HG02588 (cell line): ENCODE measurements at regions not wholly inside any gene's neighbourhood (a gene's known extent, or its start where the extent isn't known, plus 50 kb on each side); places are given as distances from the start of the nearest gene placed in this dataset.

Source experiments
- ATAC-seq: cut with Tn5 transposase; IDR thresholded peaks from one replicate; pipeline ENCODE4 v1.9.1; 2021; ENCODE audit warnings: mild to moderate bottlenecking, moderate library complexity; ENCODE audit not compliant: unreplicated experiment

- ATAC-seq = no peak
Measured at GRCh38 chr10:128934492-128934891, 532.5 kb upstream of the MGMT start.

DNA sequence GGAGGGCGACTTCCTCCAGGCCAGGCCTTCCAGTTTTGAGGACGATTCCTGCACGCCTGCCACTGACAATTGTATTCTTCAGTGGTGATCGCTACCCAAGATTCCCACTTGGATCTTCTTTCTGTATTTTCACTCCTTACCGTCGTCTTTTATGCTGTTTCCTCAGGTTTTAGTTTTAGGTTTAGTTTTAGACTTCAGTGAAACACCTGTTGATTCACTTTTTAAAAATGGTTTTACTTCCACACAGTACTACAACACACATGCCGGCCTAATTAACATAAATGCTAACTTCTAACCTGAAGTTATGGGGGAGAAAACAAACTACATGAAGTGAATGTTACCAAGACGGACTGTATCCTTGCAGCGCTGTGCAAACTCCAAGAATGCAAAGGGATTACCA lies 530.6 kb upstream of the MGMT start:
- no peak for ATAC-seq

- no peak for ATAC-seq
Measured at GRCh38 chr10:128938558-128938957, 528.5 kb upstream of the MGMT start.

DNA sequence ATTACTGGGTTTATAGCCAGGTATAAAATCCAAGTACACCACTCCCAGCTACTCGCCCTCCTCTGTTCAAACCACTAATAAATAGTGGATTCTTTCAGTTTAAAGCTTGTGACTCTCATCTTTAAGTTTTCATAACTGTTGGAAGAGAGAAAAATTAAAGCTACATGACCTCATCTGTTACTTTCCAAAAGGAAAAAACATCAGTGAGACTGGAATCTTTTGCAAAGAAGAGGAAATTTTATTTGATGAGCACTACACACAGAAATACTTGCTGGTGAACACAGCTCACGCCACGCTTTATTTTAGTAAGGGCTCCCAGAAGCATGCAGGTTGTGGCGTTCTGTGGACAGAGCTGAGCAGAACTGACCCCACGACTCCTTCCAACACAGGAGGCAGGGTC lies 527.0 kb upstream of the MGMT start:
- ATAC-seq = no peak

GRCh38 chr10:128943111-128943510 lies 523.9 kb upstream of the MGMT start:
- no peak for ATAC-seq

DNA sequence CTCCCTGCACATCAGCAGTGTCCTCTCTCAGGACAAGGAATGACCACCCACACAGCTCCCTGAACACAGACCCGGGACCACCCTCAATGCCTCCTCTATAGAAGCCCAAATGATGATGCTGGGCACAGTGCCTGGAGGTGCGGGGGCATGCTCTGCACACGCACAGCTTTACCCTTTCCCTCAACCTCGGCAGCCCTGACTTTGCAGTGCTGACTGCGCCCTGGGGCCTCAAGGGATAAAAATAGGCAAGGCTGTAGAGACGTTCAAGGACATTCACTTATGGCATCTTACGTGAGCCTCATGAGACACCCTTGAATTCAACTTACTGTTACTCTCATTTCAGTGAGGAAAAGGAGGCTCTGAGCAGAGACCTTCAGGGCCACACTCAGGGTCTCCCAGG lies 521.6 kb upstream of the MGMT start:
- no peak for ATAC-seq

- ATAC-seq = no peak
Measured at GRCh38 chr10:128950159-128950915, 516.7 kb upstream of the MGMT start.

GRCh38 chr10:128950916-128951275 lies 516.1 kb upstream of the MGMT start:
- ATAC-seq = no peak

- ATAC-seq = no peak
Measured at GRCh38 chr10:128952856-128953255, 514.2 kb upstream of the MGMT start.

DNA sequence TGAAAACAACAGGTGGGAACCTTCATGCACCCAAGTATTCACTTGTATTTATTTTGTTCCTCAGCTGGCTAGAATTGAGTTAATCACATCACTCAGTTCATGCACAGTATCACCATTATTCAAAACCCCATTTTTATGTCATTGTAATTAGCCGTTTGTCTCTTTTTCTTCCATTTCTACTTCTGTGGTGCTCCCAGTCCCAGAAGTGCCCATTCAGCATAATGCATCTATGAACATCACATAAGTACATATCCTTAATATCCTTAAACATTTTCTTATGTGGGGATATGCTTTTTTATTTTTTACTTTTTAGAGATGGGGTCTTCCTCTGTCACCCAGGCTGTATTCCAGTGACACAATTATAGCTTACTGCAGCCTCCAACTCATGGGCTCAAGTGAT lies 510.9 kb upstream of the MGMT start:
- no peak for ATAC-seq

- no peak for ATAC-seq
Measured at GRCh38 chr10:128957221-128957620, 509.8 kb upstream of the MGMT start.

- no peak for ATAC-seq
Measured at GRCh38 chr10:128958834-128959690, 508.0 kb upstream of the MGMT start.

DNA sequence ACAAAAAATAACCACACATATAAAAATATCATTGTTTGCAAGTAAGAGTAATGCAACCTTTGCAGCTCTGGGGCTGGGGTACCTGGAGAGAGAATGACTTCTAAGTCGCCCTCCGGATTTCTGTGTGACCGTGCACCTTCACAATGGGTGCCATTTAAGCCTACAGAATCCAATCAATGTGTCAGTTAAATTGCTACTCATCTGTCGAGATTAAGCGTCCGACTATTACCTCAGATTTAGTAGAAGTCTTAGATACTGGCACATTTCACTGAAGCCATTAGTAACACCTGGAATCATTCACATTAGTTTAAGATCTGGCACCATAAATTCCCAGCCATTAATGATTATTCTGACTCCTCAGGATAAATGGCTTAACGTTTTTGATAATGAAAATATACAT lies 507.3 kb upstream of the MGMT start:
- no peak for ATAC-seq

DNA sequence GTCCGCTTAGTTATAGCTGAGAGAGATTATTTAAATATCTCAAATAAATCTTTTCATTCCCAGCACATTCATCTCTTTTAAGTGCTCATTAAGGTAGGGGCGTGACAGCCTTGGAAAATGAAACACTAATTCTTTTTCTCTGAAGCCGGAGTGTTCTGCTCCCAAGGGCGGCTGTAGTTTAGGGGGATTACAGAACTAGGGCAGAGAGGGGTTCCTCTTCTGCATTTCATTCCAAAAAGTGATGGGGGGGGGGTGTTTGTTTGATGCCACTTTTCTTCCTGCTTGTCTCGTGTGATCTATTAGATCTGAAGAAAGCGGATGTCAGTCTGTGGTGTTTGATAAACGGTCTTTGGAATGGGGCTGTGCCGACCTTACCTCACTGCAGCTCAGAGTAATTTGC lies 506.5 kb upstream of the MGMT start:
- ATAC-seq = no peak

DNA sequence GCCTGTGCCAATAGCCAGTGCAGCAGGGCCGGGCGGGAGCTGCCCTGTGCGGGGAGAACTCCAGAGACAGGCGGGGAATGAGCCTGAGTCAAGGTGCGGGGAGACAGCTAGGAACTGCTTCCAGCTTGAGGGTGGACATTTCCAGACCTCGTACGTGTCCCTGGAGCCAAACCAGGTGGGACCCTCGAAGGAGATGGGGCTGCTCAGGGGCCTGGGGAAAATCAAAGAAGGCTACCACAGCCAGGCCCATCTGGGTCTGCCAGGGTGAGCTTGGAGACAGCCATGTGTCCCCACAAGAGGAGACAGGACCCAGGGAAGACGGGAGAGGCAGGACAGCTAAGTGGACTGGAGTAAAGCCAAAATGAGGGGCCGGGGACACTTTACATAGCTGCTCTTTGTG lies 504.9 kb upstream of the MGMT start:
- no peak for ATAC-seq

DNA sequence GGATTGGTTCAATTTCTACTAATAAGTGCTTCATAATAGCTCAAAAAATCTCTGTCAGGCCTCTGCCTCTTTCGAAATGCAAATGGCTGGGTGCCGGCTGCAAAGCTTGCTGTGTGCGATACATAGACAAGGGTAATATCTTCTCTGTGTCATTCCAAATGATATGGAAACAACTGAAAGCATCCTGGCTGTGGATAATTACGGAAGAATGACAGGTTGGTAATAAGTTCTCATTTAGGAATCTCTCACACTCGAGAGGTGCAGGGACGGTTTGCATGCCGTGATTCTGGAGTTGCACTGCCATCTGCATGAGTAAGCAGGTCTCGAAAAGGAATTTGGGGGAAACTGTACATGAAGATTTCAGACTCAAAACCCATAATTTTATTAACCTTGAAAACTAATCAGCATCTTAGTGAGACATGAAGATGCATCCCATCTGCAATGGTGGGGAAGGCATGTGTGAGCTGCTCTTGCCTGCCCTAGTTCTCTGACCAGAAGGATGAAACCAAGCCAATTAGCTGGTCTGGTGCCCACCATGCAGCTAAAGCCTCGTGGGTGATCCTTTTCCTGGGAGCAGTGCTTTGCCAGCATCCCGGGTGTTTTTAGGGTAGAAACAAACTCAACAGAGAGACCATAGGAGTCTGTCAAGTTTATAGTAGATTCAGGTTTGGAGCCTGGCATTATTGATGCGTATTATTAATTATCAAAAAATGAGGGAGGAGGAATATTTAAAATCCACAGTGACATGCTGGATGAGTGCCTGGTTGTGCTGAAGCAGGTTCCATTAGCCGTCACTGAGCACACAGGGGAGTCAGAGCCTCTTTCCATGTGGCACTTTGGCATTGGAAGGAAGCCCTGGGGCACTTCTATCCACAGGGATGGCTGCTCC lies 503.6 kb upstream of the MGMT start:
- ATAC-seq = no peak

DNA sequence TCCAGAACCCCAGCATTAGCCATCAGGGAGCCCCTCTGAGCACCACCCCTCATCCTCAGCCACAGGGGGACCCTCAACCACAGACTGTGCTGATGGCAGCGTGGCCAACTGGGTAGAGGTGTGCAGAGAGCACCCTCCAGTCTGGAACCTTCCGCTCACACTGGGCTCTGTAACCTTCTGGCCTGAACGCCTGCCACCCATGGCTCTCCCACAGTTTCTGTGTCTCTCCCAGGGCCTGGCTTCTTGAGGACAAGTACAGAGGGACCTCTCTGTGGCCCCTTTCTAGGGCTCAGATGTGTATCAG lies 503.0 kb upstream of the MGMT start:
- no peak for ATAC-seq

DNA sequence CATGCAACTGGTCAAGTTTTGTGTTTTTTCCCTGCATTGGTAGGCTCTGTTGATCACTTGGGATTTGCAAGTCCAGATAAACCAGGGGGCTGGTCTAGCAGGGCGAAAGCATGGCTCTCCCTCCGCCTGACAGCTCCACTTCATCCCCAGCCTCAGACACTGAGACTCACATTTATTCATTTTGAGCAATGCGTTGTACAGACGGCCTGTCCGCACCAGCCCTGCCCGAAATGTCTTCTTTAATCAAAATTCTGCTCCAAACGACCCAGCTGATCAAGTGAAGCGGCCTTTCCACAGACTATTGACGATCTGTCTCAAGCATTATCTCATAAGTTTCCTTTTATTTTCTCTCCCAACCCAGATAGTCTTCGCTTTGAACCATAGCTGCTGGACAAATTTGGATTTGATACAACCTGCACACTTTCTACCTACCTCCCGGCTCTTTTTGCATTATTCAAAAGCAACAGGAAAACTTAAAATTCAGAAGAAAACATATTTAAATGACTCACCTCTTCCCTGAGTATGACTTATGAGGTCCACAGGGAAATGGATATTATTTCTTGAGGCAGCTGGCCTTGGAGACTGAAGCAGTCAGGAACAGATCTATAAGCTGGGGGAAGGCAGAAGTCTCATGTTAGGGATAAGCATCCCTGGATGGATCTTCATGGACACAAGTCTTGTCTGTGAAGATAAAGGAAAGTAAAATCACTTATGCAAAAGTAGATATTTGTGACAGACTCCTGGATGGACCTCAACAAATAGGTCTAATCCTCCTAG lies 498.9 kb upstream of the MGMT start:
- no peak for ATAC-seq

- no peak for ATAC-seq
Measured at GRCh38 chr10:128969551-128969950, 497.5 kb upstream of the MGMT start.

- ATAC-seq = no peak
Measured at GRCh38 chr10:128971374-128972035, 495.5 kb upstream of the MGMT start.
